HepG2 (cell line): ENCODE measurements at regions not wholly inside any gene's neighbourhood (a gene's known extent, or its start where the extent isn't known, plus 50 kb on each side); places are given as distances from the start of the nearest gene placed in this dataset.

Experiments
- ATAC-seq: fragments of 200-7000 bp; cut with Tn5 transposase; 3 replicates; pipeline ENCODE4 v1.9.1; 2020; ENCODE audit warnings: mild to moderate bottlenecking, moderate library complexity
- BruUV-seq: library from RNA; stranded (reverse); fragments of 400-500 nt; replicated peaks from 2 replicates; lab custom pipeline; 2021; lab: Mats Ljungman, UMichigan
- CTCF ChIA-PET: fragments of 300-600 bp; formaldehyde crosslinking; extraction: SDS; loops from one replicate; lab custom pipeline; 2021; ENCODE audit warnings: low total read pairs, inconsistent platforms, low intra/inter-chr PET ratio; lab: Yijun Ruan, JAX
- POLR2A ChIA-PET: fragments of 350-600 bp; sonication (Branson Sonifier 250); formaldehyde crosslinking; loops from one replicate; lab custom pipeline; 2020; ENCODE audit warnings: antibody characterized with exemption, inconsistent platforms; lab: Yijun Ruan, JAX
- DNase-seq: peaks from one replicate; pipeline ENCODE4 v3.0.0-alpha.2; 2015; ENCODE audit warnings: low spot score
- FAIRE-seq: peaks from 3 replicates; lab custom pipeline; 2011; peaks lifted over from hg19 to GRCh38; lab: Jason Lieb, UNC
- H2AFZ ChIP-seq: one replicate; pipeline ENCODE4 v1.6.1; 2011; ENCODE audit warnings: low read length, inconsistent platforms
- H3K27ac ChIP-seq: fragments of 300-600 bp; 3 replicates; pipeline ENCODE4 v1.8.0; 2011; ENCODE audit warnings: mixed run types, mild to moderate bottlenecking, mixed read lengths, low read length, inconsistent platforms; ENCODE audit not compliant: insufficient read depth; ENCODE audit errors: extremely low read length
- H3K27me3 ChIP-seq, 2 experiments: fragments of 200-600 bp in 1 of 2; 2 replicates in 1 of 2; 3 replicates in 1 of 2; pipeline versions ENCODE4 v1.6.0 to v1.8.0; 2011; ENCODE audit warnings: low read length in 2 of 2, mild to moderate bottlenecking in 2 of 2, moderate library complexity in 2 of 2, inconsistent platforms in 1 of 2; ENCODE audit not compliant: insufficient read depth in 2 of 2, control insufficient read depth in 1 of 2
- H3K36me3 ChIP-seq, 2 experiments: fragments of 200-600 bp in 1 of 2; replicated peaks in 1 of 2; 2 replicates in 1 of 2; 3 replicates in 1 of 2; pipeline versions ENCODE4 v1.5.1 to v1.8.0; 2011; ENCODE audit warnings: low read length in 2 of 2, inconsistent platforms in 1 of 2; ENCODE audit not compliant: insufficient read depth in 2 of 2, control insufficient read depth in 1 of 2
- H3K4me1 ChIP-seq: 2 replicates; pipeline ENCODE4 v1.5.1; 2012; ENCODE audit warnings: low read length, inconsistent platforms; ENCODE audit not compliant: insufficient read depth
- H3K4me2 ChIP-seq: 2 replicates; pipeline ENCODE4 v1.6.0; 2011; ENCODE audit warnings: low read depth, low read length, inconsistent platforms
- H3K4me3 ChIP-seq, 3 experiments: fragments of 200-600 bp in 1 of 3; sonication (generic), shearing (Covaris generic) in 1 of 3; replicated peaks in 1 of 3; 2 replicates each; pipeline ENCODE4 v1.5.1; 2011 to 2016; ENCODE audit warnings: low read length in 3 of 3, inconsistent platforms in 2 of 3, low read depth in 2 of 3, mild to moderate bottlenecking in 2 of 3, control low read depth in 1 of 3, mixed read lengths in 1 of 3; ENCODE audit not compliant: insufficient read depth in 1 of 3
- H3K79me2 ChIP-seq: one replicate; pipeline ENCODE4 v1.6.1; 2011; ENCODE audit warnings: low read length, inconsistent platforms; ENCODE audit not compliant: insufficient read depth
- H3K9ac ChIP-seq: 2 replicates; pipeline ENCODE4 v1.6.0; 2011; ENCODE audit warnings: mild to moderate bottlenecking, low read depth, low read length, inconsistent platforms; ENCODE audit not compliant: insufficient read depth
- H3K9me3 ChIP-seq: 2 replicates; pipeline ENCODE4 v1.5.1; 2012; ENCODE audit warnings: mild to moderate bottlenecking, low read length
- H4K20me1 ChIP-seq: 2 replicates; pipeline ENCODE4 v1.6.0; 2011; ENCODE audit warnings: inconsistent platforms, mild to moderate bottlenecking, low read length, moderate library complexity; ENCODE audit not compliant: insufficient read depth
- ATRX ChIP-seq: sonication (generic); formaldehyde crosslinking; IDR thresholded peaks from 2 replicates; pipeline ENCODE4 v1.4.0; 2020; ENCODE audit warnings: missing genetic modification reagents, borderline replicate concordance
- CHD2 ChIP-seq: IDR thresholded peaks from 2 replicates; pipeline ENCODE4 v1.6.1; 2011; ENCODE audit warnings: low read depth, low read length, improper control_type of control experiment
- ELF3 ChIP-seq: IDR thresholded peaks from 2 replicates; pipeline ENCODE4 v1.6.1; 2016; ENCODE audit warnings: missing genetic modification reagents, missing compliant biosample characterization
- ERF ChIP-seq: IDR thresholded peaks from 2 replicates; pipeline ENCODE4 v1.6.1; 2018; ENCODE audit warnings: missing biosample characterization, missing genetic modification reagents
- LCORL ChIP-seq, 2 experiments: fragments of 450-650 bp in 1 of 2; sonication (generic) in 1 of 2; formaldehyde crosslinking in 1 of 2; IDR thresholded peaks; 2 replicates each; pipeline versions ENCODE4 v1.5.0 to v1.6.1; 2017 to 2020; ENCODE audit warnings: antibody characterized with exemption in 1 of 2, missing genetic modification reagents in 1 of 2
- MATR3 ChIP-seq: sonication (generic); formaldehyde crosslinking; IDR thresholded peaks from 2 replicates; pipeline ENCODE4 v1.4.0; 2020; ENCODE audit warnings: missing genetic modification reagents
- MYNN ChIP-seq: sonication (generic); formaldehyde crosslinking; IDR thresholded peaks from 2 replicates; pipeline ENCODE4 v1.4.0; 2020; ENCODE audit warnings: mild to moderate bottlenecking, low read depth, missing genetic modification reagents
- SNRNP70 ChIP-seq: fragments of 200-400 bp; formaldehyde crosslinking; IDR thresholded peaks from 2 replicates; pipeline ENCODE4 v1.6.1; 2017; ENCODE audit warnings: mild to moderate bottlenecking, low read depth, low read length, moderate library complexity
- SUZ12 ChIP-seq: fragments of 150-350 bp; IDR thresholded peaks from 2 replicates; pipeline ENCODE4 v1.6.1; 2014; ENCODE audit warnings: low read depth, low read length
- ZNF333 ChIP-seq: sonication (generic); formaldehyde crosslinking; IDR thresholded peaks from 2 replicates; pipeline ENCODE4 v1.4.0; 2020; ENCODE audit warnings: mild to moderate bottlenecking, missing genetic modification reagents, borderline replicate concordance
- ZNF510 ChIP-seq: sonication (generic); formaldehyde crosslinking; IDR thresholded peaks from 2 replicates; pipeline ENCODE4 v1.4.0; 2020; ENCODE audit warnings: low read depth, mild to moderate bottlenecking, missing genetic modification reagents
- ZNF569 ChIP-seq: sonication (generic); formaldehyde crosslinking; IDR thresholded peaks from 2 replicates; pipeline ENCODE4 v1.5.0; 2020; ENCODE audit warnings: mild to moderate bottlenecking, missing genetic modification reagents, moderate library complexity, borderline replicate concordance
- ZNF772 ChIP-seq: sonication (generic); formaldehyde crosslinking; IDR thresholded peaks from 2 replicates; pipeline ENCODE4 v1.5.0; 2020; ENCODE audit warnings: mild to moderate bottlenecking, missing genetic modification reagents
- ZNF775 ChIP-seq: sonication (generic); formaldehyde crosslinking; IDR thresholded peaks from 2 replicates; pipeline ENCODE4 v1.4.0; 2020; ENCODE audit warnings: missing genetic modification reagents, mild to moderate bottlenecking, moderate library complexity, borderline replicate concordance
- ZSCAN20 ChIP-seq: sonication (generic); formaldehyde crosslinking; IDR thresholded peaks from 2 replicates; pipeline ENCODE4 v1.4.0; 2020; ENCODE audit warnings: missing genetic modification reagents, mild to moderate bottlenecking, borderline replicate concordance
- WGBS: methylation state at CpG from one replicate; pipeline ENCODE4 v1.1.6; 2017; ENCODE audit warnings: low lambda C conversion rate; 5-methylcytosine and 5-hydroxymethylcytosine counted together
- in situ Hi-C: cut with HindIII; loops from 2 replicates; pipeline ENCODE4 v1.10.0; 2017; ENCODE audit warnings: low pct_unique_long_range_greater_than_20kb; ENCODE audit not compliant: extremely low pct_ligation_motif_present
- intact Hi-C: fragments of 100-400 bp; cut with micrococcal nuclease; formaldehyde crosslinking; loops from one replicate; pipeline ENCODE4 v1.10.0; 2022; ENCODE audit not compliant: unreplicated experiment
- TF ChIP-seq, protein P1 (sequence below): sonication (generic); formaldehyde crosslinking; IDR thresholded peaks from 2 replicates; pipeline ENCODE4 v1.8.0; 2022; ENCODE audit warnings: mild to moderate bottlenecking, missing genetic modification reagents, moderate library complexity
- TF ChIP-seq, protein P2 (sequence below): IDR thresholded peaks from 2 replicates; pipeline ENCODE4 v1.6.1; 2016; ENCODE audit warnings: low read depth, control low read depth

DNA sequence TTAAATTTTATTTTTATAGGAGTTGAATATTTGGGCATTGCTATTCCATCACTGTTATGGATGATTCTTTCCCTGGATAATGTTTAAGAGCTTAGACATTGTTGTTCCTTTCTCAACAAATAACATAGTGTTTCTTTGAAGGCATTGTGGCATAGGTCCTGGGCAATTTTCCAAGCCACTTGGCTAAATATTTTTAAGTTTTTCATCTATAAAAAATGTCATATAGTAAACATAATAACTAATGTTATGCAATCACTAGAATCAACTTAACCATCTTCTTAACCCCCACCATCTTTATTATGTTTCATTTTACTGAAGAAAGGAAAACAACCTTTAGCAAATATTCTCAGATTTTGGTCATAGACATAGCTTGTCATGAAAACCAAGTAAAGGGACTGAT lies 600.6 kb upstream of the LMO3 start:
- no TSS peak for BruUV-seq
- no peak overlapping the region for H2AFZ ChIP-seq
- peaks cover 34% of the 10 kb centered on the region for H3K9me3 ChIP-seq
- H3K27me3 ChIP-seq, result no peaks in the 10 kb centered on the region; a peak in 1 of 5 replicates
- POLR2A ChIA-PET, result no interaction called here
- no peak overlapping the region for H3K4me3 ChIP-seq
- no peak overlapping the region for H3K27ac ChIP-seq
- H3K4me1 ChIP-seq, result no peaks in the 10 kb centered on the region
- no peak for DNase-seq
- no peaks in the 10 kb centered on the region for H3K79me2 ChIP-seq
- TF ChIP-seq, protein P1, sequence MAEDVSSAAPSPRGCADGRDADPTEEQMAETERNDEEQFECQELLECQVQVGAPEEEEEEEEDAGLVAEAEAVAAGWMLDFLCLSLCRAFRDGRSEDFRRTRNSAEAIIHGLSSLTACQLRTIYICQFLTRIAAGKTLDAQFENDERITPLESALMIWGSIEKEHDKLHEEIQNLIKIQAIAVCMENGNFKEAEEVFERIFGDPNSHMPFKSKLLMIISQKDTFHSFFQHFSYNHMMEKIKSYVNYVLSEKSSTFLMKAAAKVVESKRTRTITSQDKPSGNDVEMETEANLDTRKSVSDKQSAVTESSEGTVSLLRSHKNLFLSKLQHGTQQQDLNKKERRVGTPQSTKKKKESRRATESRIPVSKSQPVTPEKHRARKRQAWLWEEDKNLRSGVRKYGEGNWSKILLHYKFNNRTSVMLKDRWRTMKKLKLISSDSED (CRISPR knock-in tag), result no peak
- TF ChIP-seq ATRX (CRISPR knock-in tag) (no peak), LCORL (IDR thresholded peaks at IDR 0.05) (no peak), LCORL (CRISPR knock-in tag; IDR thresholded peaks at IDR 0.05) (no peak), ZNF333 (no peak)
- TF ChIP-seq, all 625 proteins: peak for 0
- H3K9ac ChIP-seq, result no peak overlapping the region
- CTCF ChIA-PET, result no interaction called here
- in situ Hi-C loops (no loop called here), intact Hi-C loops (no loop called here)
- no peaks in the 10 kb centered on the region for H4K20me1 ChIP-seq
- no peak for ATAC-seq
- no peak overlapping the region for H3K4me2 ChIP-seq
- no peak for FAIRE-seq
- H3K36me3 ChIP-seq, result no peaks in the 10 kb centered on the region

GRCh38 chr12:17204289-17205054 lies 598.5 kb upstream of the LMO3 start:
- ChIA-PET CTCF (no interaction called here), POLR2A (no interaction called here)
- Histone ChIP-seq H3K4me1 (no peaks in the 10 kb centered on the region), H3K27ac (no peak overlapping the region), H4K20me1 (no peaks in the 10 kb centered on the region), H2AFZ (no peak overlapping the region), H3K27me3 (no peaks in the 10 kb centered on the region; a peak in 1 of 5 replicates), H3K9me3 (peaks cover 43% of the 10 kb centered on the region), H3K4me3 (no peak overlapping the region), H3K79me2 (no peaks in the 10 kb centered on the region), H3K9ac (no peak overlapping the region), H3K36me3 (no peaks in the 10 kb centered on the region), H3K4me2 (no peak overlapping the region)
- in situ Hi-C loops, result no loop called here
- ATAC-seq (no peak), DNase-seq (no peak), FAIRE-seq (no peak)
- BruUV-seq, result no TSS peak
- 0% methylated on average over 1 of the region's 3 CpGs for WGBS
- intact Hi-C loops, result no loop called here
- TF ChIP-seq MYNN (CRISPR knock-in tag) (no peak), MATR3 (CRISPR knock-in tag) (no peak), ZSCAN20 (no peak), SUZ12 (no peak), ERF (CRISPR knock-in tag) (no peak), ZNF775 (CRISPR knock-in tag) (no peak), ZNF569 (CRISPR knock-in tag) (no peak), CHD2 (no peak), ZNF510 (no peak), ELF3 (no peak), ZNF772 (CRISPR knock-in tag) (no peak), SNRNP70 (no peak)
- TF ChIP-seq, protein P2, sequence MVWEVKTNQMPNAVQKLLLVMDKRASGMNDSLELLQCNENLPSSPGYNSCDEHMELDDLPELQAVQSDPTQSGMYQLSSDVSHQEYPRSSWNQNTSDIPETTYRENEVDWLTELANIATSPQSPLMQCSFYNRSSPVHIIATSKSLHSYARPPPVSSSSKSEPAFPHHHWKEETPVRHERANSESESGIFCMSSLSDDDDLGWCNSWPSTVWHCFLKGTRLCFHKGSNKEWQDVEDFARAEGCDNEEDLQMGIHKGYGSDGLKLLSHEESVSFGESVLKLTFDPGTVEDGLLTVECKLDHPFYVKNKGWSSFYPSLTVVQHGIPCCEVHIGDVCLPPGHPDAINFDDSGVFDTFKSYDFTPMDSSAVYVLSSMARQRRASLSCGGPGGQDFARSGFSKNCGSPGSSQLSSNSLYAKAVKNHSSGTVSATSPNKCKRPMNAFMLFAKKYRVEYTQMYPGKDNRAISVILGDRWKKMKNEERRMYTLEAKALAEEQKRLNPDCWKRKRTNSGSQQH (CRISPR knock-in tag), result no peak
